H9 (cell line): ENCODE measurements at regions not wholly inside any gene's neighbourhood (a gene's known extent, or its start where the extent isn't known, plus 50 kb on each side); places are given as distances from the start of the nearest gene placed in this dataset.

ENCODE experiments used
- DNase-seq: peaks from one replicate; pipeline ENCODE4 v3.0.0-alpha.2; 2017
- H2AFZ ChIP-seq: one replicate; pipeline ENCODE4 v1.6.1; 2013; ENCODE audit warnings: mild to moderate bottlenecking, low read length, control low read depth, moderate library complexity
- H2AK5ac ChIP-seq: 2 replicates; pipeline ENCODE4 v1.6.1; 2013; ENCODE audit warnings: low read length, control low read depth, mixed read lengths; ENCODE audit not compliant: insufficient read length
- H2BK120ac ChIP-seq: one replicate; pipeline ENCODE4 v1.6.1; 2013; ENCODE audit warnings: low read depth, mild to moderate bottlenecking, low read length, control low read depth, inconsistent platforms; ENCODE audit not compliant: poor library complexity, severe bottlenecking
- H2BK12ac ChIP-seq: 2 replicates; pipeline ENCODE4 v1.6.1; 2013; ENCODE audit warnings: low read length, control low read depth, mixed read lengths, low read depth; ENCODE audit not compliant: insufficient read length
- H2BK15ac ChIP-seq: 2 replicates; pipeline ENCODE4 v1.6.1; 2013; ENCODE audit warnings: low read depth, low read length, control low read depth
- H2BK20ac ChIP-seq: one replicate; pipeline ENCODE4 v1.6.1; 2013; ENCODE audit warnings: low read depth, mild to moderate bottlenecking, low read length, control low read depth, inconsistent platforms; ENCODE audit not compliant: poor library complexity, severe bottlenecking
- H2BK5ac ChIP-seq: 2 replicates; pipeline ENCODE4 v1.6.1; 2013; ENCODE audit warnings: low read length, control low read depth, mixed read lengths; ENCODE audit not compliant: insufficient read length
- H3K14ac ChIP-seq: 2 replicates; pipeline ENCODE4 v1.6.1; 2013; ENCODE audit warnings: low read length, control low read depth; ENCODE audit not compliant: insufficient read depth
- H3K18ac ChIP-seq: 2 replicates; pipeline ENCODE4 v1.6.1; 2013; ENCODE audit warnings: low read depth, mild to moderate bottlenecking, mixed read lengths, low read length, control low read depth; ENCODE audit not compliant: insufficient read length
- H3K23ac ChIP-seq: 2 replicates; pipeline ENCODE4 v1.6.1; 2013; ENCODE audit warnings: low read length, control low read depth, mixed read lengths, low read depth; ENCODE audit not compliant: insufficient read length
- H3K23me2 ChIP-seq: 2 replicates; pipeline ENCODE4 v1.6.1; 2013; ENCODE audit warnings: low read depth, mild to moderate bottlenecking, mixed read lengths, low read length, control low read depth; ENCODE audit not compliant: insufficient read length, poor library complexity, severe bottlenecking
- H3K27ac ChIP-seq: 2 replicates; pipeline ENCODE4 v1.5.1; 2013; ENCODE audit warnings: low read length, control low read depth, mixed read lengths, low read depth; ENCODE audit not compliant: insufficient read length
- H3K27me3 ChIP-seq: 2 replicates; pipeline ENCODE4 v1.6.1; 2013; ENCODE audit warnings: low read length, control low read depth, inconsistent platforms; ENCODE audit not compliant: insufficient read depth
- H3K4ac ChIP-seq: 2 replicates; pipeline ENCODE4 v1.6.1; 2013; ENCODE audit warnings: low read depth, mild to moderate bottlenecking, control low read depth, inconsistent platforms, low read length, moderate library complexity
- H3K4me1 ChIP-seq: 2 replicates; pipeline ENCODE4 v1.6.1; 2013; ENCODE audit warnings: low read length, control low read depth, inconsistent platforms; ENCODE audit not compliant: insufficient read depth
- H3K4me2 ChIP-seq: 2 replicates; pipeline ENCODE4 v1.6.1; 2013; ENCODE audit warnings: low read length, control low read depth, mixed read lengths; ENCODE audit not compliant: insufficient read length, insufficient read depth
- H3K56ac ChIP-seq: 2 replicates; pipeline ENCODE4 v1.6.1; 2013; ENCODE audit warnings: low read depth, mild to moderate bottlenecking, mixed read lengths, low read length, control low read depth; ENCODE audit not compliant: insufficient read length
- H3K79me1 ChIP-seq: 2 replicates; pipeline ENCODE4 v1.6.1; 2013; ENCODE audit warnings: low read depth, mild to moderate bottlenecking, moderate library complexity, low read length, control low read depth, inconsistent platforms; ENCODE audit not compliant: insufficient read depth, poor library complexity, severe bottlenecking
- H3K79me2 ChIP-seq: 2 replicates; pipeline ENCODE4 v1.6.1; 2013; ENCODE audit warnings: low read length, control low read depth, inconsistent platforms; ENCODE audit not compliant: insufficient read depth
- H3K9ac ChIP-seq: 2 replicates; pipeline ENCODE4 v1.6.1; 2013; ENCODE audit warnings: low read length, control low read depth, mixed read lengths; ENCODE audit not compliant: insufficient read length; ENCODE audit errors: extremely low read depth
- H3K9me3 ChIP-seq: one replicate; pipeline ENCODE4 v1.6.1; 2013; ENCODE audit warnings: low read depth, low read length, inconsistent platforms; ENCODE audit not compliant: control insufficient read depth
- H3T11ph ChIP-seq: one replicate; pipeline ENCODE4 v1.6.1; 2013; ENCODE audit warnings: mild to moderate bottlenecking, low read length, control low read depth, inconsistent platforms
- H4K20me1 ChIP-seq: one replicate; pipeline ENCODE4 v1.6.1; 2013; ENCODE audit not compliant: control insufficient read depth, insufficient read length, insufficient read depth
- H4K5ac ChIP-seq: 2 replicates; pipeline ENCODE4 v1.6.1; 2013; ENCODE audit warnings: low read depth, mild to moderate bottlenecking, mixed read lengths, low read length, control low read depth; ENCODE audit not compliant: insufficient read length
- H4K8ac ChIP-seq: replicated peaks from 2 replicates; pipeline ENCODE4 v1.6.1; 2013; ENCODE audit warnings: low read length, control low read depth, mixed read lengths, low read depth; ENCODE audit not compliant: insufficient read length
- H4K91ac ChIP-seq: 2 replicates; pipeline ENCODE4 v1.6.1; 2013; ENCODE audit warnings: low read depth, mild to moderate bottlenecking, moderate library complexity, mixed read lengths, low read length, control low read depth; ENCODE audit not compliant: insufficient read length
- H3K27ac Mint-ChIP-seq, 3 experiments: 2 replicates in 2 of 3; 3 replicates in 1 of 3; pipeline ENCODE4 v1.8.0; 2020 to 2021; ENCODE audit warnings: mixed read lengths in 3 of 3, mild to moderate bottlenecking in 1 of 3, moderate library complexity in 1 of 3
- H3K27me3 Mint-ChIP-seq: 2 replicates; pipeline ENCODE4 v1.8.0; 2021; ENCODE audit warnings: low read depth, mild to moderate bottlenecking, moderate library complexity, mixed read lengths
- H3K36me3 Mint-ChIP-seq, 3 experiments: 2 replicates in 2 of 3; 3 replicates in 1 of 3; pipeline ENCODE4 v1.8.0; 2020 to 2021; ENCODE audit warnings: low read depth in 3 of 3, mixed read lengths in 3 of 3; ENCODE audit not compliant: insufficient read depth in 1 of 3
- H3K4me1 Mint-ChIP-seq, 2 experiments: 2 replicates each; pipeline ENCODE4 v1.8.0; 2020; ENCODE audit warnings: mixed read lengths in 2 of 2
- H3K4me3 Mint-ChIP-seq, 2 experiments: 2 replicates in 1 of 2; 3 replicates in 1 of 2; pipeline ENCODE4 v1.8.0; 2020 to 2021; ENCODE audit warnings: mild to moderate bottlenecking in 2 of 2, mixed read lengths in 2 of 2, moderate library complexity in 1 of 2
- H3K9me3 Mint-ChIP-seq, 2 experiments: 2 replicates in 1 of 2; 3 replicates in 1 of 2; pipeline ENCODE4 v1.8.0; 2020; ENCODE audit warnings: mild to moderate bottlenecking in 2 of 2, mixed read lengths in 2 of 2, moderate library complexity in 1 of 2
- CTCF ChIP-seq: fragments of 200-600 bp; sonication (generic); conservative IDR thresholded peaks from 3 replicates; pipeline ENCODE4 v1.8.0; 2021; ENCODE audit warnings: antibody characterized with exemption, mild to moderate bottlenecking
- WGBS: extraction: QIAGEN DNeasy Blood & Tissue Kit; methylation state at CpG from one replicate; pipeline ENCODE4 v1.1.7; 2013; ENCODE audit warnings: missing lambda C conversion rate, low lambda C conversion rate, mixed read lengths; ENCODE audit not compliant: insufficient read length; ENCODE audit errors: extremely low coverage; 5-methylcytosine and 5-hydroxymethylcytosine counted together

DNA sequence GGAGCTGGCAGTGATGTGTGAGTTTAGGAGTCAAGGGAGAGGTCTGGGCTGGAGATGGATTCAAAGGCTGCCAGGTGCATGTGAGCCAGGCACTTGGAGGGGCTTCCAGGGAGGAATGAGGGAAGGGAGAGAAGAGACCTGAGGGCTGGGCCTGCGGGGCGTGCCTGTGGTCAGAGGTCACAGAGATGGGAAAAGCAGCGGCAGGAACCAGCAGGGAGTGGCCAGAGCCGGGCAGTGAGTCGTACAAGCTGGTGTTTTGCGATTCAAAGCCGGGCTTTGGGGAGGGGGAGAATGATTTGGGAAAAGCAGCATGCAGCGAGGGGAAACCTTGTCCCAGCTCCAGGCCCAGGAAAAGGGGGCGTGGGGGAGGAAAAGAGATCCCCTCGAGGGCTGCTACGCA is 96.9 kb upstream of the RTL6 start:
- Histone ChIP-seq H3K4ac (no peak overlapping the region), H3K18ac (no peak overlapping the region), H3K79me1 (no peaks in the 10 kb centered on the region), H3K27me3 (no peaks in the 10 kb centered on the region), H3K14ac (no peak overlapping the region), H3K23ac (no peak overlapping the region), H3K4me1 (peaks cover 2% of the 10 kb centered on the region; the same call in 1 of the 2 replicates), H3K56ac (no peak overlapping the region), H2AFZ (no peak overlapping the region), H2AK5ac (no peak overlapping the region), H4K8ac (no peak overlapping the region), H2BK5ac (no peak overlapping the region), H3T11ph (no peak overlapping the region), H4K91ac (no peak overlapping the region), H2BK12ac (no peak overlapping the region), H3K9ac (no peak overlapping the region), H3K27ac (no peak overlapping the region), H3K4me2 (no peak overlapping the region), H3K23me2 (no peaks in the 10 kb centered on the region), H2BK15ac (no peak overlapping the region), H2BK120ac (no peak overlapping the region), H3K79me2 (no peaks in the 10 kb centered on the region), H3K9me3 (no peaks in the 10 kb centered on the region), H4K5ac (no peak overlapping the region), H2BK20ac (no peak overlapping the region), H4K20me1 (no peaks in the 10 kb centered on the region)
- TF ChIP-seq CTCF = no peak
- no peak overlapping the region for H3K4me3 Mint-ChIP-seq
- no CpG with 5 or more reads among the region's 11 CpGs for WGBS
- H3K27me3 Mint-ChIP-seq = peaks cover 5% of the 10 kb centered on the region
- peak overlapping the region; percentile 11 to 74 (median 69); a peak in 5 of 7 replicates for H3K27ac Mint-ChIP-seq
- peaks cover 20 to 34% of the 10 kb centered on the region in 2 experiments for H3K4me1 Mint-ChIP-seq
- H3K9me3 Mint-ChIP-seq = no peaks in the 10 kb centered on the region; a peak in 2 of 5 replicates
- 0 out of 7 replicates have a peak, but pooled peaks cover 0 to 4% (median 0%) of the 10 kb centered on the region in 3 experiments for H3K36me3 Mint-ChIP-seq
- no peak for DNase-seq
